Fibroblast of peridontal ligament (primary cell): ENCODE measurements at regions not wholly inside any gene's neighbourhood (a gene's known extent, or its start where the extent isn't known, plus 50 kb on each side); places are given as distances from the start of the nearest gene placed in this dataset.
"Not testable (repeated sequence)": the region's sequence is repeated elsewhere in the genome, so short reads cannot be mapped to it uniquely, and the experiment has no call there.

ENCODE experiments used
- DNase-seq: peaks from one replicate; pipeline ENCODE4 v3.0.0-alpha.2; 2010; ENCODE audit errors: extremely low read depth

DNA sequence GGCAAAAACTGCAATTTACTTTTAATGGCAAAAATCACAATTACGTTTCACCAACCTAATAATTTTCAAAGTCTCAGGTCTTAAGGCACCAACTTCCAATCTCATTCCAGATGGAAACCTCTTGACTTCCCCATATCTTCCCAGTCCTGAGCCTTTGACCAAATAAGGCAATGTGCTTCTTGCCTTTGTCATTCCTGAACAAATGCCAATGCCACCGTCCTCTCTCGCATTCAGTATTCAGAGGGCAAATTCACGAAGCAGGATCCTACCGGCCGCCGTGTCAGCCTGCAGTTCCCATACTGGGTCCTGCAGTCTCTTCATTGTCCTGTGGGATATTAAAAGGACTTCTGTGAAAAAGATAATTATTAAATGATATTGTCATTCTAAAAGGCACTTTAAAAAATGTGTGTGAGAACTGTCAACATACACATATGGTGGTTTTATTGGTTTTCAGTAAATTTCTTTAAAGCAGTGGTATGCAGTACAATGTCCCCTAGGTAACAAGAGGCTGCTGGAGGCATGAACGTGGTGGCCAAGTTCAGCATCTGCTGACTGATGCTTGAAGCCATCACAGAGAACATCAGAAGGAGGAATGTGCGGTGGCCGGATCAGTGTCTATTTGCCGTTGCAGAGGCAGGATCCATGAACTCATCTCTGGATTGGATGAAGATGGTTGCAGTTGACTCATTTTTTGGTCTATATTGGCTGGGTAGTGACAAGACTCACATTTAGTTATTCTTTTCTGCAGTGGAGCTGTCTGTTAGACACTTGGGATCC is 101.4 kb upstream of the IRX4 start:
- DNase-seq = no peak

DNA sequence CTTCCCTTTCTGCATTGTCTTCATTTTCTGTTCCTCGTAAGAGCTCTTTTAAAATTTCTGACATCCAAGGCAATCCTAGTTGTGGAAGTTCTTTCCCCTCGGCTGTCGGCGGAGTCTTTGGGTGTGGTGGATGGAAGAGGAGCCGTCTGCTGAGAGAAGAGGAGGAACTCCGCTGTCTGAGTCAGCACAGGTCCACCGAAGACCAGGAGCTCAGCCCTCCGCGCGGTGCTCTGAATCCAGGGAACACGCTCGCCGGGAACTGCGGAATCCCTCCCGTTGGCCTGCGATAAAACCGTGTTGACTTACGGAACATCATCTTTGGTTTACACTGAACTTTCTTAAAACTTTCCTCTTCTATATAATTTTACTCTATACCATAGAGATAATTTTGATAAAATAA is 100.7 kb upstream of the IRX4 start:
- no peak for DNase-seq

DNA sequence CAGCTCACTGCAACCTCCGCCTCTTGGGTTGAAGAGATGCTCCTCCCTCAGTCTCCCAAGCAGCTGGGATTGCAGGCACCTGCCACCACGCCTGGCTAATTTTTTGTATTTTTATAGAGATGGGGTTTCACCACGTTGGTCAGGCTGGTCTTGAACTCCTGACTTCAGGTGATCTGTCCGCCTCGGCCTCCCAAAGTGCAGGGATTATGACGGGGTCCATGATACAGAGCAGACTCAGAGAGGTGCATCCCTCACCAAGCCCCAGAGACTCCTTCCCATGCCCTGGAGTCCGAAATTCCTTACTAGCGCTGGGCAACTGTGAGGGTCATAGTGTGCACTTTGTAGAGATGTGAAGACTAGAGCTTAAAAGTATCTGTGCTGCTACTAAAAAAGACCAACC is 99.8 kb upstream of the IRX4 start:
- DNase-seq = not testable (repeated sequence)

- DNase-seq = no peak
Observed at GRCh38 chr5:1975898-1976765, 93.4 kb upstream of the IRX4 start.

DNA sequence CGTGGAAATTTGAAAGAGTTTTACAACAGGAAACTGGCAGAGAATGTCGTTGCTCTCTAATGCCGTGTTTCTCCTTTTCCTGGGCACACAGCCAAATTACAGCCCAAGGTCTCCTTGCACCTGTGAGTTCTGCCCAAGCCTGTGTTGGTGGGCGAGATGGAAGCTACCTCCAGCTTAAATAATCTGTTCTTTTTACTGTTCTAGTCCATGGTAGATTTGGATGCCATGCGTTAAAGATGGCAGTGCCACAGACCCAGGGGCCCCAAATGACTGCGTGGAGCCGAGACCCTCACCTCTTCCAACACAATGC is 92.6 kb upstream of the IRX4 start:
- no peak for DNase-seq

GRCh38 chr5:1974501-1975405 is 92.0 kb upstream of the IRX4 start:
- DNase-seq = no peak

- no peak for DNase-seq
Observed at GRCh38 chr5:1974081-1974480, 91.4 kb upstream of the IRX4 start.

GRCh38 chr5:1973391-1974013 is 90.8 kb upstream of the IRX4 start:
- no peak for DNase-seq

- DNase-seq = no peak
Observed at GRCh38 chr5:1971944-1972343, 89.2 kb upstream of the IRX4 start.

DNA sequence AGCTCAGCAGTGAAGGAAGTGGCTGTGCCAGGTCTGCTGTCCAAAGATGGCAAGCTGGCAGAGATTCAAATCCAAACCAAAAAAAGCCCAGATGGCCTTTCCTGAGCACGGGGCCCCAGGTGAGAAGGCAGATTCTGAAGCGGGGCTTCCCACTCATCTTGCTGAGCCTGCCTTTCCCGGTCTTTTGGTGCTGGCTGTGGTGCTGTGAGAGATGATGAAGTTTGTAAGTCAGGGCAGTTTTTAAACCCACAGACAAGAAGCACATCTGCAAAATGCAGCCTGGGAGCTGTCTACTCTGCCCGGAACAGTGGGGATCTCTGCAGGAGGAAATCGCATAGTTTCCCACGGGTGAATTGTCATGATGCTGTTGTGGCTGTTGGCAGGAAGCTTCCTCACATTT is 85.0 kb upstream of the IRX4 start:
- no peak for DNase-seq

- no peak for DNase-seq
Observed at GRCh38 chr5:1966461-1966860, 83.7 kb upstream of the IRX4 start.

GRCh38 chr5:1965925-1966324 is 83.2 kb upstream of the IRX4 start:
- DNase-seq = no peak

GRCh38 chr5:1963941-1964451 is 81.3 kb upstream of the IRX4 start:
- DNase-seq = no peak

- DNase-seq = no peak
Observed at GRCh38 chr5:1963358-1963757, 80.6 kb upstream of the IRX4 start.

GRCh38 chr5:1962619-1963355 is 80.1 kb upstream of the IRX4 start:
- DNase-seq = no peak

DNA sequence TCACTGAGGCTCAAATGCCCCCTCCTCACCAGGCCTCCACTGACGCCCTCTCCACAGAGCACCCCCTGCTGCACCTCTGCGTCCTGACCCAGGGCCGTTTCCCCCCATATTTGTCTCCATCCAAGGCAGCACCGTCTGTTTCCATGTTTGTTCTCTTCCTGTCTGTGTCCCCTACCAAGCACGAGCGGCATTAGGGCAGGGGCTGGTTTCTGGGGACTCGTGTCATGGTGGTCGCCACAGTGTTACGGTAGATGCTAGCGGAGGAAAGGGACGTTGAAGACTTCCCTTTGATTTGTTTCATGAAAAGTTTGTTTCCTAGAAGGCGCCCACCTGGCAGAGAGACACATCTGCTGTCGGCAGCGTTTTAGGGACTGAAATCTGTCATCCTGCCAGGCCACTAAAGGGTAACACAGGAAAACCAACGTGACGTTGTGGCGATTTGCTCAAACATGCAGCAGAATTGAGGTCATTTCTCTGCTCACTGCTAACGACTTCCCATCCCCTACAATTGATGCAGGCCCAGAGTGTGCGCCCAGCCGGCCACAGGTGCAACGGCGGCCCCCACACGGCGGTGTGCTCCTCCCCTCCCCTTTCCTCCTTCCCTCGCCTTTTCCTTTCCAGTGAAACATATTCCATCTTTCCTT is 79.3 kb upstream of the IRX4 start:
- no peak for DNase-seq

- no peak for DNase-seq
Observed at GRCh38 chr5:1961304-1961946, 78.7 kb upstream of the IRX4 start.

DNA sequence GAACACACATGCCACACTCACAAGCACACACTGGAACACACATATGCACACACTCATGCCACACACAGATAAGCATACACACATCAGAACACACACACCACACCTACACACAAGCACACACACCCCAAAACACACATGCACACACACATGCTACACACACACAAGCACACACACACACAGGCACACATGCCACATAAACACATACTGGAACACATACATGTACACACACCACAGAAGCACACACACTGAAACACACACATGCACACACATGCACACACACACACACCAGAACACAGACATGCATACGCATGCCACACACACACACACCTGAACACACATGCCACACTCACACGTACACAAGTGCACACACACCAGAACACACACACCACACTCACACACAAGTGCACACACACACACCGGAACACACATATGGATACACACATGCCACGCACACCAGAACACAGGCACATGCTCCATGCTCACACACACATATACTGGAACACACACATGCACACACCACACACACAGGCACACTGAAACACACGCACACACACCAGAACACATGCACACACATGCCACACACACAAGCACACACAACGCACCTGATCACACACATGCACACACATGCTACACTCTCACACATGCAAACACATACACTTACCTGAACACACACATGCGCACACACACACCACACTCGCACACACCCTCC is 78.0 kb upstream of the IRX4 start:
- no peak for DNase-seq
